HG02885 (cell line): ENCODE measurements at regions not wholly inside any gene's neighbourhood (a gene's known extent, or its start where the extent isn't known, plus 50 kb on each side); places are given as distances from the start of the nearest gene placed in this dataset.

Source experiments
- ATAC-seq: cut with Tn5 transposase; IDR thresholded peaks from one replicate; pipeline ENCODE4 v1.9.1; 2021; ENCODE audit warnings: mild to moderate bottlenecking; ENCODE audit not compliant: unreplicated experiment, poor library complexity

- ATAC-seq: no peak
Observed at GRCh38 chr2:9681427-9681817, 50.6 kb upstream of the YWHAQ start.

- ATAC-seq: no peak
Observed at GRCh38 chr2:9685637-9686036, 54.8 kb upstream of the YWHAQ start.

- ATAC-seq: no peak
Observed at GRCh38 chr2:9686061-9686460, 55.3 kb upstream of the YWHAQ start.

GRCh38 chr2:9690252-9690651 lies 59.5 kb upstream of the YWHAQ start:
- ATAC-seq: no peak

GRCh38 chr2:9690716-9691498 lies 60.1 kb upstream of the YWHAQ start:
- no peak for ATAC-seq

GRCh38 chr2:9692456-9693195 lies 61.8 kb upstream of the YWHAQ start:
- no peak for ATAC-seq

- ATAC-seq: no peak
Observed at GRCh38 chr2:9693196-9693491, 62.3 kb upstream of the YWHAQ start.

GRCh38 chr2:9693646-9694045 lies 62.8 kb upstream of the YWHAQ start:
- ATAC-seq: no peak

- ATAC-seq: no peak
Observed at GRCh38 chr2:9694661-9695234, 64.0 kb upstream of the YWHAQ start.

GRCh38 chr2:9695941-9696340 lies 65.1 kb upstream of the YWHAQ start:
- no peak for ATAC-seq

GRCh38 chr2:9696731-9697130 lies 65.9 kb upstream of the YWHAQ start:
- ATAC-seq: no peak

GRCh38 chr2:9697909-9698308 lies 67.1 kb upstream of the YWHAQ start:
- no peak for ATAC-seq

GRCh38 chr2:9699139-9700108 lies 68.6 kb upstream of the YWHAQ start:
- no peak for ATAC-seq

GRCh38 chr2:9700109-9700495 lies 69.3 kb upstream of the YWHAQ start:
- no peak for ATAC-seq

- no peak for ATAC-seq
Observed at GRCh38 chr2:9702604-9703084, 71.8 kb upstream of the YWHAQ start.

GRCh38 chr2:9703085-9703678 lies 72.4 kb upstream of the YWHAQ start:
- ATAC-seq: no peak

- no peak for ATAC-seq
Observed at GRCh38 chr2:9703701-9704221, 73.0 kb upstream of the YWHAQ start.

- no peak for ATAC-seq
Observed at GRCh38 chr2:9704600-9704999, 73.8 kb upstream of the YWHAQ start.

- no peak for ATAC-seq
Observed at GRCh38 chr2:9705196-9705595, 74.4 kb upstream of the YWHAQ start.

GRCh38 chr2:9707008-9707407 lies 76.2 kb upstream of the YWHAQ start:
- no peak for ATAC-seq
